SKM-1 treated with dmso at 0.1 percent for 144 hours (cell line): ENCODE measurements at regions not wholly inside any gene's neighbourhood (a gene's known extent, or its start where the extent isn't known, plus 50 kb on each side); places are given as distances from the start of the nearest gene placed in this dataset.

ENCODE experiments used
- DNase-seq: peaks from one replicate; lab custom pipeline; 2025; ENCODE audit not compliant: unreplicated experiment; lab: John Stamatoyannopoulos, UW

- DNase-seq: no peak
Observed at GRCh38 chr14:44029933-44030332, 477.1 kb downstream of the FSCB start.

GRCh38 chr14:44027397-44027796 lies 479.7 kb downstream of the FSCB start:
- DNase-seq: peak; percentile 5

GRCh38 chr14:44010595-44010994 lies 496.5 kb downstream of the FSCB start:
- no peak for DNase-seq

- DNase-seq: no peak
Observed at GRCh38 chr14:44010071-44010470, 497.0 kb downstream of the FSCB start.

GRCh38 chr14:44009642-44010041 lies 497.4 kb downstream of the FSCB start:
- no peak for DNase-seq

- no peak for DNase-seq
Observed at GRCh38 chr14:43988989-43989388, 518.1 kb downstream of the FSCB start.

GRCh38 chr14:43983721-43984120 lies 523.4 kb downstream of the FSCB start:
- no peak for DNase-seq

- DNase-seq: no peak
Observed at GRCh38 chr14:43981135-43981768, 525.8 kb downstream of the FSCB start.

GRCh38 chr14:43956741-43957140 lies 550.3 kb downstream of the FSCB start:
- DNase-seq: no peak

- no peak for DNase-seq
Observed at GRCh38 chr14:43949400-43949799, 557.7 kb downstream of the FSCB start.

- DNase-seq: no peak
Observed at GRCh38 chr14:43939836-43940235, 567.2 kb downstream of the FSCB start.

- DNase-seq: no peak
Observed at GRCh38 chr14:43938588-43939281, 568.3 kb downstream of the FSCB start.

- DNase-seq: no peak
Observed at GRCh38 chr14:43937001-43937400, 570.1 kb downstream of the FSCB start.

GRCh38 chr14:43934102-43934501 lies 573.0 kb downstream of the FSCB start:
- DNase-seq: no peak

GRCh38 chr14:43914041-43914693 lies 592.9 kb downstream of the FSCB start:
- DNase-seq: no peak

GRCh38 chr14:43903209-43903608 lies 603.9 kb downstream of the FSCB start:
- no peak for DNase-seq

- no peak for DNase-seq
Observed at GRCh38 chr14:43901911-43902673, 605.0 kb downstream of the FSCB start.

- no peak for DNase-seq
Observed at GRCh38 chr14:43900173-43900655, 606.9 kb downstream of the FSCB start.

- no peak for DNase-seq
Observed at GRCh38 chr14:43898687-43899086, 608.4 kb downstream of the FSCB start.

- DNase-seq: no peak
Observed at GRCh38 chr14:43896044-43896443, 611.0 kb downstream of the FSCB start.

- peak; percentile 21 for DNase-seq
Observed at GRCh38 chr14:43894534-43894933, 612.5 kb downstream of the FSCB start.
